ENCODE measurements at regions not wholly inside any gene's neighbourhood (a gene's known extent, or its start where the extent isn't known, plus 50 kb on each side); places are given as distances from the start of the nearest gene placed in this dataset.
A peak's percentile ranks its signal among the peaks of the same experiment; 100 is the strongest.

GRCh38 chr6:163842467-163842866 lies 427.9 kb downstream of the QKI start:
- no peak for DNase-seq (ENCODE audit: low read depth)

DNA sequence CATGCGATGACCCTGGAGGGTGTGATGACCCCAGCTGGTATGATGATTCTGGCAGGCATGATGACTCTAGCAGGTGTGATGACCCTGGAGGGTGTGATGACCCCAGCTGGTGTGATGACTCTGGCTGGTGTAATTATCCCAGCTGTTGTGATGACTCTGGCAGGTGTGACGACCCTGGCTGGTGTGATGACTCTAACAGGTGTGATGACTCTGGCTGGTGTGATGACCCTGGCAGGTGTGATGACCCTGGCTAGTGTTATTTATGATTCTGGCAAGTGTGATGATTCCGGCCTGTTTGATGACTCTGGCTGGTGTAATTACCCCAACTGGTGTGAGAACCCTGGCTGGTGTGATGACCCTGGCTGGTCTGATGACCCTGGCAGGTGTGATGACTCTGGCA lies 427.2 kb downstream of the QKI start:
- DNase-seq (ENCODE audit: low read depth), result no peak

GRCh38 chr6:163841326-163841725 lies 426.8 kb downstream of the QKI start:
- no peak for DNase-seq (ENCODE audit: low read depth)

GRCh38 chr6:163840880-163841279 lies 426.4 kb downstream of the QKI start:
- no peak for DNase-seq (ENCODE audit: low read depth)

- DNase-seq (ENCODE audit: low read depth), result no peak
Observed at GRCh38 chr6:163839296-163839695, 424.8 kb downstream of the QKI start.

DNA sequence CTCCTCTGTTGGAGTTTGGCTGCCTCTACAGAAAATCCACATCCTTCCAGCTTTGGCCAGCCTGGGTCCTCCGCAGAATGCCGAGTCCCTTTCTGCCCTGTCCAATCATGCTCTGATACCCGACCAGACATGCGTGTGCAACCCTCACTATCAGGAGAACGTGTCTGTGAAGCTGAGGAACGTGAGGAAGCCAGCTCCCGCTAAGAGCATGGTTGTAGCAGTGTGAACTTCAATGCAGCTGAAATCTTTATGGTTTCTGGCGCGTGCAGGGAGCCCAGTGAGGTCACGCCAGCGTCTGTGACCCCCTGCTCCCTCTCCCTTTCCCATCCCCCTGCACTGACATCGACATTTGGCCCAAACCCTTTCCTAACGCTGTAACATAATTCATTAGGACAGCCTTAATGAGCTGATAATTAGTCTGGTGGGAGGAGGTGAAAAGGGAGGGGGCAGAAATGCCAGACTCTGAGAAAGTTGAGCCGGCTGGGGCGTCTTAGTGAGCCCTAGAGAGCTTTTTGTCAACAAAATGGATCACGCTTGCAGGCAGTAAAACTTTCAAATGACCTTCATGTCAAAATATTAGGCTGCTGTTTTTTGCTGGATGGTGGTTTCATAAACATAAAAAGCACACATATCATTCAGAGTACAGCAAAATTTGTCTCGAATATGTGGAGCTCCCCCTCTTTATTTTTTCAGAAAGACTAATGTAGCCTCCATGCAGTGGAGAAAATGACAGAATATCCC lies 423.3 kb downstream of the QKI start:
- no peak for DNase-seq (ENCODE audit: low read depth)

DNA sequence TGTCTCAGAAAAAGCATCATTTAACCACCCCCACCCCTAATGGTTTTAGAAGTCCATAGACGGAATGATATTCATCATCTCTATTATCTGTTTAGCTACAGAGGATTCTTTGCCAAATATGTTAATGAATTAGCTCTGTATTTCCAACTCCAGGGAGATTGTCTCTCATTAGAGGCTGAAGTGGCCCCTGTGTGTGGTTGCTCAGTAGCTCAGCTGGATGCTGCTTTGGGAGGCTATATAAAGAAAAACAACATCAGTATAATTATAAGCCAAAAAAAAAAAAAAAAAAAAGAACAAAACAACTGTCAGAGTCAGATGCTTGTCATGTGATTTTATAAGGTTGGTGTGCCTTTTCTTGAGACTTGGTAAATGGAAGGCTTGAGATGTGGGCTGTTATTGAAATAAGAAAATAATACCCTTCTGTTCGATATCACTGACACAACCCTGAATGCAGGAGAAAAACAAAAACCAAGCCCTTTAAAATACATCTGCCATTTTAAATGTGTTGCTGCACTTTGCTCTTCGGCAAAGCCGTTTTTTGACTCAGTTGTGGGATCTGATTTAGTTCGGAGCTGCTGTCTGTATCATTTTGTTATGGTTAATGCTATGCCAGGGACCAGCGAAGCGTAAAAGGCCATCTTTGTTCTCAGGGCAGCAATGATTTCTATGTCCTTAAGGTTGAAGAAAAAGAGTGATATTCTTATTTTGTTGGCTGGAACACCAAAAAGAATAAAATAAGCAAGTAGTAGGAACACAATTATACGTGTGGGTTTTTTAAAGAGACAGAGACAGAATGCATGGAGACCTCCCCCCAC lies 422.6 kb downstream of the QKI start:
- DNase-seq (ENCODE audit: low read depth), result no peak

DNA sequence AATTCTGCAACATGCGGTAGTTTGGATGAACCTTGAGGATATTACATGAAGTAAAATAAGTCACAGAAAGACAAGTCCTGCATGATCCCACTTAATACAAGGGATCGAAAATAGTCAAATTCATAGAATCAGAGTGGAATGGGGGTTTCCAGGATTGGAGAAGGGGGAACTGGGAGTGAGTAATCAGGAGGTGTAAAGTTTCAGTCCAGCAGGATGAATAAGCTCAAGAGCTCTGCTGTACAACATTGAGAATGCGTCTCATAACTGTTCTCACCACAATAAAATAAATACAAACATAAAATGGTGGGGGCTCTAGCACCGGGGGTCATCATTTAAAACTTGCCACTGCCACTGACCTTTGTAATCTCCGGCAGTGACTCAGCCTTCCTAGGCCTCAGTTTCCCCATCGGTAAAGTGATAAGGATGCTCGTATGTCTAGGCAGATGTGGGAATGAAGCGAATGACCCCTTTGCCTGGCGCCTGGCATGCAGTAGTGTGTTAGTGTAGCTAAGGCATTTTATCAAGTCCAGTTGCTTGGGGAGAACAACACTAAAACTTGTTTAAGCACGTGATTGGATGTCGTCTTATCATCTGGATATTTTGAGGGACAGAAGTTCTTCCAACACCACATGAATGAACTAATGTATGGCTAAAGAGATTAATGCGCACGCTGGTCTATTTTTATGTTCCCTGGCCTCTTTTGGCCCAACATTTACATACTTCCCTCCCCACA lies 421.1 kb downstream of the QKI start:
- no peak for DNase-seq (ENCODE audit: low read depth)

DNA sequence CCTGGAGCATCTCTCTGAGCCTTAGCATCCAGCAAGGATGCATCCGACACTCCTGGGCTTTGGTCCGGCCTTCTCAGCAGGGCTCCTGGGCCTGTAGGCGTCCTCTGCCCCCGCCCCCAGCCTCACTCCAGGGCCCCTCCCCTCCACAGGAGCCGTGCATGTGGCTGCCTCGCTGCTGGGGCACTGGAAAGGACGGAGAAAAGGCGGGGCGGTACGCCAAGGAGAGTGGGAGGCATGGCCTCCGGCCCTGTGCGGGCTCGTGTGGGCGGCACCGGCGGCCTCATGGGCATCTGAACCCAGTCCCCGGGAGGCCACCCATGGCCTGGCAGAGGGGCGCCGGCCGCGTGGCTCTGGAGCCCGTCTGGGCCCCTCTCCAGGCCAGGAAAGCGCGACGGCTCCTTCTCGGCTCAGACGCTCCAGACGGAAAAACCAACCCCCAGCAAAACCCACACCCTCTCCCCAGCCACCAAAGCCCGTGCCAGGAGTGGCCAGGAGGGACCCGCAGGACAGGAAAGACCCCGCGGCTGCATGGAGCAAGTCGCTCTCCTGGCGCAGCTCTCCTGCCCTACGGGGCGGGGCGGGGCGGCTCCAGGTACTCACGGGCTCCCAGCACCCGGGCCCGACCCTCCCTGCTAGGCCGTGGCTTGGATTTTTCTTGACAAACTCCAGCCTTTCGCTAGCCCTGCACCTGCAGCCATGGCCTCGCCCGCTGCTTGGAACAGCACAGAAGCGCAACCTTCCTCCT lies 419.9 kb downstream of the QKI start:
- DNase-seq (ENCODE audit: low read depth), result no peak

DNA sequence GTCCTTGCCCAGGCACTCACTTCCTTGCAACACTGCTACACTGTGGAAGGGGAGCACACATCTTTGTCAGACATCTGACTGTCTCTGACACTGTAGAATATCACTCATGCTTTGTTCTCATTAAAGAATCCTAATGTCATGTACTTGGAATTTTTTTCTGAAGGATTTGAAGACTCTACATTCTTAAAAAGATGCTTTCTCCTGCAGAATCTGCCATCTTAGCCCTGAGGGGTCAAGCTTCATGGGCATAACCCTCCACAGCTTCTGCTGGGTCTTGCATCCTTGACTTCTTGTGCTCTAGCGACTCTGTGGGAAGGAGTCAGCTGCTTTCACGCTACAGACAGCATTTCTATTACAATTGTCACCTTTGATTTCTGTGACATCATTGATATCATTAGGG lies 417.2 kb downstream of the QKI start:
- DNase-seq (ENCODE audit: low read depth), result no peak

DNA sequence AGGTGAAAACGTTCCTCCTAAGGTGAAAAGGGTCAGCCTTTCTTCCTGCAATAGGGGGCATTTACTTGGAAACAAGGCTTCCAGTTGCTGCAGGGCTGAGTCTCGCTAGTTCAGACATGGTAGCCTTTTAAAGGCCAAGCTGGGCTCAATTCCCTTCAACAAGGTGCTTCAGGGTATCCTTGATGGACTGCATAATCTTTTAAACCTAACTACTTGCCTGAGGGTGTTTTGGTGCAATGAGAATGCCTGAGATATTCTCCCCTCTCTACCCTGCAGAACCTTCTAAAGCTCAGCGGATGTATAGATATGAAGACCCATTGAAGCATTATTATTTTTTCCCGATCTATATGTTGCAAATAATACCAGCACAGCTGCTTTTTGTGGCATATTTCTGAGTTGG lies 416.1 kb downstream of the QKI start:
- no peak for DNase-seq (ENCODE audit: low read depth)

DNA sequence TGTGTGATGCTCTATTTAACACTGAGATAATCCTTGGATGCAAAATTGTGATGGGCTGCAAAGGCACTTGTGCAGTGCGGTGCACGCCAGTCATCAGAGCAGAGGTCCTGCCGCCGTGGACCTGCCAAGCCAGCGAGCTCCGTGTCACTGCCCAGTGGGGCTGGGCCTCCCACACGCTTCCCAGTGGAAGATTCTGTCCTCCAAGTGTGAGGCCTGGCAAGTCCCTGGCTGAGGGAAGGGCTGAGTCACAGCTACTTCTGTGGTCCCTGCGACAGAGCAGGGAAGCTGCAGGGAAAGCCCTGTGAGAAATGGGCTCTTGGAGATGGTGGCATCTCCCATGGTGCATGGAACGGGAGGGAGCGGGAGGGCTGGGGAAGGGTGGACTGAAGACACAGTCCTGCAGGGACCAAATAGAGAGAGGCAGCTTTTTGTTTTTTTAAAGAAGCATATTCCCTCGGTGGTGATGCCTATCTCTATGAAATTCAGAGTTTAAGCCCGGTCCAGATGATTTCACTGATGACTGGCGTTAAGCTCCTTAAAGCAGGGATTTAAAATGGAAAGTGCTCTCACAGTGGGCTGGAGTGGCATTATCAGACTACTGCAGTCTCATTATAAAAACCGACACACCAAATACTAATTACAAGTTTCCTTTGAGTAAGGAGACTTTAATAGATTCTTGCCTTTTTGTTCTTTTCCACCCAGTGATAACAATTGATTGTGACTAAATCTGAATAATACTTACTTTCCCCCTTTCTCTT lies 413.7 kb downstream of the QKI start:
- DNase-seq (ENCODE audit: low read depth), result peak; percentile 39

DNA sequence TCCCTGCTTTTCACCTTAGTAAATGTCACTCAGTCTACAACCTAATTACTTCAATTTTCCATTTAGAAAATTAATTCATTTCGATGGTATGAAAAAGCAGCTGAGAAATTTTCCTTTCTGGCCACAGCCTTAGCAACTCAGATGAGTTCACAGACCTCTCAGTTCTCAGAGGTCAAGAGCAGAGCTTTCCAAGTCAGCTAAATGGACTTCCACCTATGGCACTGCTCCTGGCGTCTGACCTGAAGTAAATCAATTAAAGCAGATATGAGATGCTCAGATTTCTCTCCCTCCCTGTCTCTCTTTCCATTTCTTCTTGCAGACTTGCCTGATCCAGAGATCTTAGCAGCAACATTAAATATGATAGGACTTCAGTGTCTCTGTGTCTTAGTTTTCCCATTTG lies 412.6 kb downstream of the QKI start:
- no peak for DNase-seq (ENCODE audit: low read depth)

- DNase-seq (ENCODE audit: low read depth), result no peak
Observed at GRCh38 chr6:163826629-163827028, 412.1 kb downstream of the QKI start.

DNA sequence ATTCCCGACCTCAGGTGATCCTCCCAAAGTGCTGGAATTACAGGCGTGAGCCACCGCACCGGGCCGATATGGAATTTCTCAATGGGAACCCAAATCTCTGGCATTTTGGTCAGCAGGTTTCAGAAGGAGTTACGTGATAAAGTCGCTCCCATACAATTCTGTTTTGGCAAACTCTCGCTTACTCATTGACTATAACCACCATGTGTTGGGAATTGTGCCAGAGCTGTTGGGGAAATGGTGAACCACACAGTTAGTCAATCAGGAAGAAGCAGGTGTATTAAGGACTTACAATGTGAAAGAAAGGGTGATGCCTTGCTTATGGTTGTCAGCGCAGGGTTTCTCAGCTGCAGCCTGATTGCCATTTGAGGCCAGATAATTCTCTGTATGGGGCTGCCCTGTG lies 410.5 kb downstream of the QKI start:
- peak; percentile 88 for DNase-seq (ENCODE audit: low read depth)

- no peak for DNase-seq (ENCODE audit: low read depth)
Observed at GRCh38 chr6:163823577-163823976, 409.1 kb downstream of the QKI start.

GRCh38 chr6:163820745-163821458 lies 406.4 kb downstream of the QKI start:
- no peak for DNase-seq (ENCODE audit: low read depth)

DNA sequence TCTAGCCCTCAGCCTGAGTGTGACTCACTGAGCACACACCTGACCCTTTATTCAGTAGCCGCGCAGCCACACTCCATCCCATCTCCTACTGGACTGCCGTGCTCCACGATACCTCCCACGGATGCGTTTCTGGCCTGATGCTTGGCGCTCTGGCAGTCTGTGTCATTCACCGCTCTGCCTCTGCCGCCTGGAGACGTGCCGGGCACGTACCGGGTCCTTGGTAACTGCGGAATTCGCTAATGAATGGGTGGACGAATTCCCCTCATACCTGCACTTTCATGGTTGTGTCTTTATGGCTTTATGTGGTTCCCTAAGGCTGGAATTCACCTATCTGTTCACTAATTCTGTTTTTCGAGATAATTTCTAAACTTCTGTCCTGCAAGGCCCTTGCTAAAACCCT lies 405.7 kb downstream of the QKI start:
- no peak for DNase-seq (ENCODE audit: low read depth)

DNA sequence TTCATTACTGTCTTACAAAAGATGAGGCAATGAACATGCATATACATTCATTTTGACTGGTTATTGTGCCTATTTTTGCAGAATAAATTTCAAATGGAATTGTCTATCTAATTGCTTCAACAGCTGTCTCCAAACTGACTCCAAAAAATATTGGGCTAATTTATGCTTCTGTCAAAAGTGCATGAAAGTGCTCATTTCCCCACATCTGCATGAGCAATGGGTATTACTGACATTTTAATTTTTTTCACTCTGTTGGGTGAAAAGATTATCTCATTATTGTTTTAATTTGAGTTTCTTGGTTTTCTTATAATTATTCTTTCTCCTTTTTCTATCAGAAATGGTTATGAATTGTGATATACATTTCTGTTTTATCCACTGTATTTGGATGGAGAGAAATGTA lies 404.2 kb downstream of the QKI start:
- DNase-seq (ENCODE audit: low read depth), result no peak

DNA sequence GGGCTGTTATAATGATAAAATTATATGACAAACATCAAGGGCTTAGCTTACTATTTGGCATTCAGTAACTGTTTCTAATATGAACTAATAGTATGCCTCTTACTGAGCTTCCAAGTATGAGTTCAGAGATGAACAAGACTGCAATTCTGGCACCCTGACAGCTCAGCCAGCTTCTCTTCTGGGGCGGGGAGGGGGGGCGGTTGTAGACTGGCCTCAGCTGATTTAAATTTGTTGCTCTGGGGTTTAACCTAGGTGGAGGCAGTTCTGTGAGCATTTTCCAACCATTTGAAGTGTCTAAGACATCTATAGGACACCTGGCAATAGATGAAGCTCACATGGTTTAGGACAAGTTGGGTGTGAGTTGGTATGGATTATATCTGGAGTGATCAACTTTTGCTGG lies 401.9 kb downstream of the QKI start:
- no peak for DNase-seq (ENCODE audit: low read depth)

DNA sequence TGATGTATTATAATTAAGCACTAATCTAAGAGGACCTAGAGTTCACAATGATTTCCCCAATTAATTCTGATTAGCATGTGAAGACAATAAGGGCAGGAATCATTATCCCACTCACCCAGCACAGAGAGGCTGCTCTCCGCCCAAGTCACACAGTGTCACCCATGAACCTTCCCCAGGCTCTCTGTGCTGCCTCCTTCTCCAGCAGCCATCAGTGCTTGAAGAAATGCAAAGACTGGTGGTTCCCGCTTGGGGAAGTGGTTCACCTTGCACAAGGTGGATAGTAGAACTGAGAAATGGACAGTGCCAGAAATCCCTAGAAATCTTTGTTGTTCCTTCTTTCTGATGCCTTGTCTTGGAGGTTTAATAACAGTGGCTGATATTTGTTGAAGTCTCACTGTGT lies 401.3 kb downstream of the QKI start:
- DNase-seq (ENCODE audit: low read depth), result no peak

All from Daoy (cell line).